HG03565 (cell line): ENCODE measurements at regions not wholly inside any gene's neighbourhood (a gene's known extent, or its start where the extent isn't known, plus 50 kb on each side); places are given as distances from the start of the nearest gene placed in this dataset.
A peak's percentile ranks its signal among the peaks of the same experiment; 100 is the strongest.
"Not testable (repeated sequence)": the region's sequence is repeated elsewhere in the genome, so short reads cannot be mapped to it uniquely, and the experiment has no call there.

Experiments used
- ATAC-seq: cut with Tn5 transposase; IDR thresholded peaks from one replicate; pipeline ENCODE4 v1.9.1; 2021; ENCODE audit warnings: mild to moderate bottlenecking, moderate library complexity; ENCODE audit not compliant: unreplicated experiment

DNA sequence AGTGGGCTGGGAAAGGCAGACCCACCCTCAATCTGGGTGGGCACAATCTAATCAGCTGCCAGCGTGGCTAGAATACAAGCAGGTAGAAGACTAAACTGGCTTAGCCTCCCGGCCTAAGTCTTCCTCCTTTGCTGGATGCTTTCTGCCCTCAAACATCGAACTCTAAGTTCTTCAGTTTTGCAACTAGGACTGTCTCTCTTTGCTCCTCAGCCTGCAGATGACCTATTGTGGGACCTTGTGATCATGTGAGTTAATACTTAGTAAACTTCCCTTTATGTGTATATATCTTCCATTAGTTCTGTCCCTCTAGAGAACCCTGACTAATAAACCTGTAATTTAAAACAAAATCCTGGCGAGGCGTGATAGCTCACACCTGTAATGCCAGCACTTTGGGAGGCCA lies 51.8 kb upstream of the SLC39A8 start:
- ATAC-seq, result not testable (repeated sequence)

DNA sequence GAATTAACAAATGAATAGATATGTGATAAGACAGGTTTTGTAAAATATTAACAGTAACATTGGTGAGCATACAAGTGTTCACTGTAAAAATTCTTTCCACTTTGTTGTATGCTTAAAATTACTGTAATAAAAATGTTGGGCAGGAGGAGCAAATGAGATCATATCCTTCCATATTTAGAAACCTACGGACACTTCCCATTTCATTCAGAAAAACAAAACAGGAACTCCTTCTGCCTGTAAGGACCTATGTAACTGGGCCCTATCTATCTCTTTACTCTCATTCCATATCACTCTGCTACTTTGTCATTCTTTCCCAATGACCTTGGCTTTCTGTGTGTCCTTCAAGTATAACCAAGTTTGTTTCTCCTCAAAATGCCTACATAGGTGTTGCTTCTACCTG lies 53.7 kb upstream of the SLC39A8 start:
- ATAC-seq, result no peak

DNA sequence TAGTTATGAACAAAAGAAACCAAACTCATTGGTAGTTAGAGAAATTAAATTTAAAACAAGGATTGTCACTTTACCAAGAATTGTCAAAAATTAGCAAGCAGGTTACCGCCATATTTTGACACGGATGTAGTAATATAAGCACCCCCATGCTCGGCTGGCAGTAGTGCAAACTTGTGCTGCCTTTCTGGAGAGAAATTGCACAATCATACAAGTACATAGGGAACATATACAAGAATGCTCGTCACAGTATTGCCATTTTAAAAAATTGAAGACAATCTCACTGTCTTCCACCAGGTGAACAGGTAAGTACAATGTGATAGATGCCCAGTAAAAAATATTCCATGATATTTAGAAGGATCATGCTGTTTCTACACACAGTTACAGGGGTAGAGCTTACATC lies 55.6 kb upstream of the SLC39A8 start:
- no peak for ATAC-seq

DNA sequence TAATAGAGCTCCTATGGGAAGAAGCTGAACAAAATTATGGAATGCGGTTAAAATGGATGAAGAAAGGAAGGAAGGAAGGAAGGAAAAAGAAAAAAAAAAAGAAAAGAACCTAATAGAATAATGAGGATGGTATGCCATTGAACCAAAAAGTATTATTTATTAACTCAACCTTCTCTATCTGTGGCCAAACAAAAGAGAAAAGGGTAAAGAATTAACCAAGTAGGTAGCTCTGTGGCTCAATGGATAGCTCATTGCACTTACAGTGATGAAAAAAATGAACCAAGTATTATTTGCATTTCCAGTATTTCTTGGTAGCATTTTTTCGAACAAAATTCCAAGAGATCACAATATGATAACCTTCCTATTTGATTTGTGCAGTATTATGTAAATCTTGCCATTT lies 56.9 kb upstream of the SLC39A8 start:
- no peak for ATAC-seq

- ATAC-seq, result no peak
Observed at GRCh38 chr4:102403116-102403515, 57.8 kb upstream of the SLC39A8 start.

GRCh38 chr4:102404431-102404969 lies 59.2 kb upstream of the SLC39A8 start:
- ATAC-seq, result no peak

DNA sequence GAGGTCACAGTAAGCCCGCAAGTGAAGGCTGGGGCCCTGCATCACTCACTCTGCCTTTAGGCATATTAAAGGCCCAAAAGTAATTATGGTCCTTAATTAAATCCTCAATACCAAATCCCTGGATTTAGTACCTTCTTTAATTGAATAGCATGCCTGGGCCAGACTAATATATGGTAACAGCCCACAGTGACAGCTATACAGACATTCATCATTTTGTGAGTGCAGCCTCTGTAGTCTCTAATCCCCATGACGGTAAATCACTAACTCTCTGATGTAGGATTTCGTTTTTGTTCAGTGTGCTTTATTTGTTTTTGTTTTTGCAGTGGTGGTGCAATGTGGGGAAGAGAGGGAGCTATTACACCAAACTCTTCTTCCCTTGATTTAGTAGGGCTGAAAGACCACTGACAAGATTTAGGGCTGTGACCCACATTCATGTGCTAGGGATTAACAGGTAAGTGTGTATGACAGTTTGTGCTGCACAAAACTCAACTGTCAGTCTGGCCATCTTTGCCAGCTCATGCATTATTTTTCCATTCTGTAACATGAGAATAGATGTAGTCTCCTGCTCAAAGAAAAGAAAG lies 60.6 kb upstream of the SLC39A8 start:
- ATAC-seq, result no peak

DNA sequence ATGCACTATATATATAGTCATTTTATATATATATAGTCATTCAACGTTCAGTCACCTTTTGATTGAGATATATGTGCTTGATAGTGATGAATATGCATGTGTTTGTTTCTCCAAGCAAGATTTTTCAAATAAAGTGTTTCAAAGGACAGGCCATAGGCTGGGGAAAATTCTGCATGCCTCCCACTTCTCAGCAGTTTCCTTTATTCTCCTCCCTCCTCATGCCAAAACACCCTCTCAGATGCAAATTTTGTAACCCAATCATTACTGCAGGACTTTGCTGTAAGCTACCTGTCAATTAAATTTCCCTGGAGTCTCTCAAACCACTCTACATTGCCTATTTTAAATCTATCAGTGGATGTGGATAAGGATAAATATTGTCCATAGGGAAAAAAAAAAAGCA lies 65.6 kb upstream of the SLC39A8 start:
- ATAC-seq, result not testable (repeated sequence)

DNA sequence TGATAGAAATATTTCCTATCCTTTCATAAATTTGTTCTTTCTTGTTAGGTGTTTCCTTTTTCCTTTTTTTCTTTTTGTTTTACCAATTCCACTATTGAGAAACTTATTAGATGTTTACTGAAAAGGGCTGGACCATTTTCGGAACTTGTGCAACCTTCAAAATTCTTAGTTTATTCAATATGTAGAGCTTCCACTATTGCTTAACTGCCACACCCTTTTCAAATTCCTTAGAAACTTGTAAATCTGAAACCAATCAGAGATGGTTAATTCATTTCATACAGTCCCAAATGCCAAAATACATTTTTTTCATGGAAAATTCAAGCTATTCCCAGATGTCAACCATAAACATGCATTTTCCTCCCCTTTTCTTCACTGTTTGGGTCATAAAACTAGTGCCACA lies 66.1 kb upstream of the SLC39A8 start:
- ATAC-seq, result no peak

- ATAC-seq, result no peak
Observed at GRCh38 chr4:102416765-102417164, 71.5 kb upstream of the SLC39A8 start.

GRCh38 chr4:102420563-102421398 lies 75.5 kb upstream of the SLC39A8 start:
- ATAC-seq, result no peak

GRCh38 chr4:102422843-102423242 lies 77.6 kb upstream of the SLC39A8 start:
- no peak for ATAC-seq

GRCh38 chr4:102423375-102423774 lies 77.8 kb upstream of the NFKB1 start:
- ATAC-seq, result no peak

- no peak for ATAC-seq
Observed at GRCh38 chr4:102427371-102427998, 73.7 kb upstream of the NFKB1 start.

- ATAC-seq, result no peak
Observed at GRCh38 chr4:102428122-102428521, 73.0 kb upstream of the NFKB1 start.

DNA sequence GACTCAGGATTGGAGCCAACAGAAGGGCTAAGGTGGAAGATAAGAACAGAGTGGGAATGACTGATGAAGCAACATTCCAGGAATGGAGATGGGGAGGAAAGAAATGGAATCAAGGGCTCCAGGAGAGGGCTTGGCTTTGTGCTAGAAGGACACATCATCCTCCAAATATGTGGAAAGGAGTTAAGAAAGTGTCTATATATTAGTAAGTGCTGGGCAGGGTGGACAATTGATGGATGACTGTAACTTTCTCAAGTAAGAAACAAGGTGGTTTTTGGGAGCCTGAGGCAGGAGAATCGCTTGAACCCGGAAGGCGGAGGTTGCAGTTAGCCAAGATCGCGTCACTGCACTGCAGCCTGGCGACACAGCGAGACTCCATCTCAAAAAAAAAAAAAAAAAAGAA lies 71.6 kb upstream of the NFKB1 start:
- no peak for ATAC-seq

DNA sequence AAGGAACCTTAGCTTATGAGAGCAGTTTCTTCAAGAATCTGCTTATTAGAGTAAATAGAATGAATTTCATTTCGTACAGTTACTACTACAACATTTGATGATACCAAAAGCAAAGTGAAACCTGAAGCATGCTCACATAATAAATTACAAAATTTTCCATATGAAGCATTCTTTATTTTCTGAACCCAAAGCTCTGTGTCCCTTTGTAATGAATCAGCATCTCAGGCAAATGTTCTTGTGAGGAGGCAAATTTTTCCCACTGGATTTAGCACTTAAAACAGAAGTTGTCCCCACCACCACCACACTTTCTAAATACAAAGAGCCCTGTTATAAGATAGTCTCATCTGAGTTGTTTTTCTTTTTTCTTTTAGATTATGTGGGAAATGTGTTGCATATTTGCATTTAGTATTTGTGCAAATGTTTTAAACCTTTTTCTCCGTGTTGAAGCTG lies 70.7 kb upstream of the NFKB1 start:
- ATAC-seq, result no peak

DNA sequence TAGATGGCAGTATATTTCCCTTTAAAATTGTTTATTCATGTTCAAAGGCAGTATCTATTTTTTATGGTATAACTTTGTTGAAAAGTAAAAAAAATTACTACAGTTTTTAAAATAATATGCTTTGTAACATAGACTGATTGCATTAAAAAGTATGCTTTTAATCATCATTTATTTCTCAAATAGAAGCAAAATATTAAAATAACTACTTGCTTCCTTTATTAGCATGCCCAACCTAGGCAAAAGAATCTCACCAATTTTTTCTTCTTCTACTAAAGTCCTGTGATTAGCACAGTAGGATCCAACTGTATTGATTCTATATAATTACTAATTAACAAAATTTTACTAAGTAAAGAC lies 69.6 kb upstream of the NFKB1 start:
- ATAC-seq, result peak; percentile 3

GRCh38 chr4:102437111-102437510 lies 64.0 kb upstream of the NFKB1 start:
- no peak for ATAC-seq

GRCh38 chr4:102438396-102439235 lies 62.5 kb upstream of the NFKB1 start:
- ATAC-seq, result no peak

DNA sequence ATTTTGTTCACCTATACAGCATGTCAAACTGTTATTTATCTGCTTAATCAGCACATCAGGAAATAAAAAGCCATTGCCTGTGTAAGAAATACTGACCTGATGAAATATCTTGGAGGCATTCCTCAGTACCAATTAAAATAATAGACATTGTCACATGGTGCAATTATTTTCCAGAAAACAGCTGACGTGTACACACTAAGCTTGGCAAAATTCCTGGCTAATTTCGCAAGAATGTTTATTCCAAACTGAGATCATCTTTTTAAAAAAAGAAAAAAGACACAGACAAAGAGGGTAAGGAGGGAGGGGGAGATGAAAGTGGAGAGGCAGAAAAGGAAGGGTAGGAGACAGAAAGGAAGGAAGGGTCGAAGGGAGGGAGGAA lies 61.9 kb upstream of the NFKB1 start:
- no peak for ATAC-seq
